Inflammatory macrophage treated with lipopolysaccharide for 1 hour (primary cell): ENCODE measurements at regions not wholly inside any gene's neighbourhood (a gene's known extent, or its start where the extent isn't known, plus 50 kb on each side); places are given as distances from the start of the nearest gene placed in this dataset.

Experiments
- DNase-seq, 2 donors: peaks; one replicate each; pipeline ENCODE4 v3.0.0-alpha.2; 2020 to 2022

DNA sequence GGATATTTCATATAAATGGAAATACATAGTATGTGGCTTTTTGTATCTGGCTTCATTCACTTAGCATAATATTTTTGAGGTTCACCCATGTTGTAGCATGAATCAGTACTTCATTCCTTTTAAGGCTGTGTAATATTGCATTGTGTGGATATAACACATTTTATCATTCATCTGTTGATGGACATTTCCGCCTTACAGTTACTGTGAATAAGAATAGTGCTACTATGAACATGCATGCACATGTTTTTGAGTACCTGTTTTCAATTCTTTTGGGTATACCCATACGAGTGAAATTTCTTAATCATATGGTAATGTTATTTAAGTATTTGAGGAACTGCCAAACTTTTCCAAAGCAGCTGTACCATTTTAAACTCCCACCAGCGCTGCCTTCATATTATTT is 539.6 kb upstream of the DIPK2B start:
- no peak for DNase-seq

GRCh38 chrX:45735571-45735970 is 534.9 kb upstream of the DIPK2B start:
- DNase-seq: no peak

GRCh38 chrX:45731448-45731847 is 530.8 kb upstream of the DIPK2B start:
- no peak for DNase-seq

- no peak for DNase-seq
These were observed 527.1 kb upstream of the DIPK2B start for GRCh38 chrX:45727761-45728160.

DNA sequence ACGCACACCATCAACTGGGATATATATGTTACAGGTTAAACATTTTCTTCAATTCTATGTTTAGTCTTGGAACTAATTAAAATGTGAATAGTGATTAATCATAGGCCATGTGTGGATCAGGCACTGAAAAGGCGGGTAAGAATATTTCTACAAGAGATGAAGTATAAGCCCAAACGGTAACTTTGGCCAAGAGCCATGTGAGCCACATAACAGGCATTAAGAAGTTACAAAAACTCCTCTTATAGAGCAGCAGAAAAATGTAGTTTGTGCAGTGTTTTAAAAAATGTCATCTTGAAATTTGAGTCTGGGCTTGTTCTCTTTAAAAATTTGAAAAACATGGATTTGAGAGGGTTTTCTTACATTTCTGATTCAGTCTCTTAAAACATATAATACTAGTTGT is 521.8 kb upstream of the DIPK2B start:
- no peak for DNase-seq

DNA sequence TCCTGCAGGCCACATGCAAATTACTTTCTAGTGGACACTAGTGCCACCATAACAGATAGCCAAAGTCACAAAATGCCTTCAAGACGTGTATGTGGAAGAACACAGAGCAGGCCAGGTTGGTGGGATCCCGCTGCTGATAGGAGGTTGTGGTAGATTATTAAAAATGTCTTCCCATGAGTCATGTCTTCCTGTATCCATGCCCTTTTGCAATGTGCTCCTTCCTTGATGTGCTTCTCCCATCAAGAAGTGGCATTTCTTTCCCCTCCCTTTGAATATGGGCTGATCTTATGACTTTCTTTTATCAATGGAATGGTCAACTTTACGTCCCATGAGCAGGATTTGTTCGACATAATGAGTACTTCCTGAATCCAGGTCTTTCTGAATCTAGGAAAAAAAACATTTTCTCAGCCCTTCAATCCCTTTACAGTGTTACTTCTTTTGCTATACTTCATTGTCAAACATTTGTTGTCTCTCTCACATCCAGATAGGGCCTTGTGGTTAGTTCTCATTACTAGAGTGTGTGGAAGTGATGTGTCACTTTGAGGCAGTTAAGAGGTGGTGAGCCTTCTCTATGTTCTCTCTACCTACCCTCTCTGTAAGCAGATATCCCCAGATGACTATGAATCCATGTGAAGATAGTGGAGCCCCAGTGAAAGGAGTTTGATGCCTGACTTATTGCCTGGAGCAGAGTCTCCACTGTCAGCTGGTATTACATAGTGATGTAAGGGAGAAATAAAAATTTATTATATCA is 519.2 kb upstream of the DIPK2B start:
- DNase-seq: no peak

- DNase-seq: no peak
These were observed 518.0 kb upstream of the DIPK2B start for GRCh38 chrX:45718676-45719075.

DNA sequence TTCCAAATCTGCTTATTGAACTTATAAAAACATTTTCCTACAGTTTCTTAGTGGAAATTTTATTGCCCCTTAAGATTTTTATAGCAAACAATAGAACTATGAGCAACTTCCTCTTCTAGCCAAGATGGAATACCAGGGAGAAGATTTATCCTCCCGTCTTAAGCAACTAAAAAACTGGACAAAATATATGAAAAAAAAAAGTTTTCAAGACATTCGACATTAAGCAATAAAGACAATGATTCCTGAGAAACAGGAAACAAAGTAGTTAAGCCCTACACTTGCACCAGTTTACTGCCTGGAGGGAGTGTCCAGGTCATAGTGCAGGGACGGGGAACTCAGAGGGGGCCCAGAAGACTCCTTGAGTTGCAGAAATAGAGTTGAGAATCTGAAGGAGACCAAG is 516.1 kb upstream of the DIPK2B start:
- peak; percentile 12 to 30 for DNase-seq

DNA sequence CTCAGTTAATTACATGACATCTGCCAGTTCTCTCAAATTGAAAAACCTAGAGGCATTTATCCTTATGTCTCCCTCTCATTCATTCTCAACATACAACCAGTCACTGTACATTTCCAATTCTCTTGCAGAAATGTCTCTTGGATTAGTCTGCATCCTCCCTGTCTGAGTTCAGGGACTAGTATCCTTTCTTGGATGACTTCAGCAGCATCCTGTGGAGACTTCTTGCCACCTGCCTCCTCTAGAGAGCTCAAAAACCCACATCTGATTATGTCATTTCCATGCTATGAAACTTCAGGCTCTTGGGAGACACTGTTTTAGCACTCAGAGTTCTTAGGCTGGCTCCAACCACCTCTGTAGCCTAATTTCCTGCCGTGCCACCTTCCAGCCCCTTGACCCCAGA is 515.1 kb upstream of the DIPK2B start:
- DNase-seq: peak in 1 of 2 donors; percentile 12

DNA sequence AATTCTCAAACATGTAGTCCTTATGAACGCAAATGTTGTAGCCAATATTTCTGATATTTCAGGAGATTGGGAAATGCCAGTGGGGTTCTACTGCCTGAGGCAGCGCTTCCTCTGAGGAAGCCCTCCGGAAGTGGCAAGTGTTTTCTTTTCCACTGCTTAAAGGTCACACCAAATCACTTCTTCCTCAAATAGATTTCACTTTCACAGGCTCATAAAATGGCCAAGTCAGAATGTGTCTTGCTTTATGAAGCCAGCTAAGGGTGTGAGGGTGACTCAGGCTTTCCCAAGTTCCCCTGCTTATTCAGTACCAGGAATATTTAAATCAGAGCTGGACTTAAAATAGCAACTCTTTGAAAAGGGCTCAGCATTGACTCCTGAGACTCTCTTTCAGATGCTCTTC is 514.2 kb upstream of the DIPK2B start:
- peak; percentile 68 to 90 for DNase-seq

GRCh38 chrX:45712067-45712466 is 511.4 kb upstream of the DIPK2B start:
- DNase-seq: no peak

DNA sequence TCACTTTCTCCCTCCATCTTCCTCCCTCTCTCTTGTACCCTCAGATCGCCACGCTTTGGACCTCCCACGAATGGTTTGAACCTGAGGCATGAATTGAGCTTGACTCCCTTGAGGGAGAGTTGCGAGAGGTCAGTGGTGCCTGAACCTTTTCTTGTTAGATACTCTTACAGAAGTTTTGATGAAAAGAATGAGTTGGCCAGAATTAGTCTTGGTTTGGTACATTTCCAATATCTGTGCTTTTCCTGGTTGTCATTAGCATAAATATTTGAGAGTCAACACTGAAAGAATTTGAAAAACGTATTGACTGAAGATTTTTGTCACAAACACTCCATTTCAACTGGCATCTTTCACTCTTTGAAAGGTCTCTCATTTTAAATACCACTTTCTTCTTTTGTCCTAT is 510.6 kb upstream of the DIPK2B start:
- DNase-seq: no peak

GRCh38 chrX:45710081-45710801 is 509.6 kb upstream of the DIPK2B start:
- no peak for DNase-seq

- no peak for DNase-seq
These were observed 508.7 kb upstream of the DIPK2B start for GRCh38 chrX:45709381-45709780.

DNA sequence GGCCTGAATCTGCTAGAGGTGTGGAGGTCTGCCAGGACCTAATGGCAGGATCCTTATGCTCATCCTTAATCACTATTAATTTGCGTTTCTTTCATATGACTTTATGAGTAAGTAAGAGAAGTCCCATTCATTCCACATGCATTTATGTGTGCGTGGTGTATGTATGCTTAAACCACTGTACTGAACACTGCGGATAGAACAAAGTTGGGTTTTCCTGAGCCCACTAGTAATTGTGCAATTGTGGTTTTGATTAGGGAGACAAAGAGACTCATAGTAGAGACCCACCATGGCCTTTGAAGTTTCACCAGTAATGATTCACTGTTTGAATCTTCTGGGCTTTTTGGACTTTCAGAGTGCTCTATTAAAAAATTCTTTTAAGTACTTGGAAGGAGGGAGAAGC is 498.5 kb upstream of the DIPK2B start:
- no peak for DNase-seq

GRCh38 chrX:45697591-45697990 is 496.9 kb upstream of the DIPK2B start:
- peak; percentile 43 to 52 for DNase-seq

DNA sequence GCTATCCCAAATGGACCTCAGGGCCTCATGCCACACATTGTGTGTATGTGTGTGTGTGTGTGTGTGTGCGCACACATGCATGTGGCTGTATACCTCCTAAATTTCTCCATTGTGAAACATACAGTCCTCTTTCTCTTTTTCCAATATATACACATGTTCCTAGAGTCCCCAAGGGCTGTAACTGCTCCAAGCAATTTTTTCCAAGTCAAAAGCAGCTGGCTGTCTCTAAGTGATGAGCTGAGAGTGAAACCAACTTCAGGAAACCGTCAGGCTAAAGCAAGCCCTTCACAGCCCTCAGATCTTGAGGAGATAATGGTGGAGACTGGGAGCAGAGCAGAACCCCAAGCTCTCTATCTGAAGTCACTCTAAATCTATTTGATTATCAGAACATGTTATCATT is 496.1 kb upstream of the DIPK2B start:
- no peak for DNase-seq

GRCh38 chrX:45689971-45690370 is 489.3 kb upstream of the DIPK2B start:
- DNase-seq: no peak

- DNase-seq: no peak
These were observed 483.2 kb upstream of the DIPK2B start for GRCh38 chrX:45683914-45684313.

DNA sequence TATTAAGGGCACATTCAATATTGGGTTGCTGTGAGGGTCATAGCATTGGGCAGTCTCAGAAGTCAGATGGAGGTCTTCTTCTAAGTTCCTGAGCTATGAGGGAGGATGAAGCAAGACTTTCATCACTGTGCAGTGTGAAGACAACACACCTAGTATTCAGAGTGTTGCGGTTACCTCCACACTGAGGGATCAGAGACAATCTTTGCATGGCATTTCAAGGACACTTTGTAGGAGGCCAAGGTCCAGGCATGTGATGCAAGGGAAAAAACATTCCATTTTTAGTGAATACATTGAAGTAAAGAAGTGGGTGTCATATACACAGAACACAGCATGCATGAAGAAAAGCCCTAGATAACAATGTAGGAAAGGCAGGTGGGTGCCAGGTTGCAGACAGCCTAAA is 481.2 kb upstream of the DIPK2B start:
- no peak for DNase-seq

GRCh38 chrX:45669715-45670340 is 469.2 kb upstream of the DIPK2B start:
- DNase-seq: no peak

GRCh38 chrX:45668686-45669443 is 468.2 kb upstream of the DIPK2B start:
- no peak for DNase-seq

DNA sequence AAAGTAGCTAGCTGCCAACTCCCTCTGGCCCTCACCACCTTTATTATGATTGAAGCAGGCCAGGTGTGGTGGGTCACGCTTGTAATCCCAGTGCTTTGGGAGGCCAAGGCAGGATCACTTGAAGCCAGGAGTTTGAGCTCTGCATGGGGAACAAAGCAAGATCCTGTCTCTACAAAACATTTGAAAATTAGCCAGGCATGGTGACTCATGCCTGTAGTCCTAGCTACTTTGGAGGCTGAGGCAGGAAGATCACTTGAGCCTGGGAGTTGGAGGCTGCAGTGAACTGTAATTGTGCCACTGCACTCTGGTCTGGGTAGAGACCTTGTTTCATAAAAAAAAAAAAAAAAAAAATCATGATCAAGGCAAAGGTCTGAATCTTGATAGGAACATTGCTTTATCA is 467.0 kb upstream of the DIPK2B start:
- no peak for DNase-seq
